OCI-LY7 (cell line): ENCODE measurements at regions not wholly inside any gene's neighbourhood (a gene's known extent, or its start where the extent isn't known, plus 50 kb on each side); places are given as distances from the start of the nearest gene placed in this dataset.

Experiments
- BruUV-seq: library from RNA; stranded (reverse); fragments of 400-500 nt; replicated peaks from 2 replicates; lab custom pipeline; 2021; lab: Mats Ljungman, UMichigan
- CTCF ChIA-PET: fragments of 300-600 bp; sonication (Branson Sonifier 250); formaldehyde crosslinking; loops from one replicate; lab custom pipeline; 2022; ENCODE audit warnings: antibody characterized with exemption; ENCODE audit not compliant: unreplicated experiment; lab: Charles Lee
- POLR2A ChIA-PET: fragments of 300-600 bp; sonication (Branson Sonifier 250); formaldehyde crosslinking; loops from one replicate; lab custom pipeline; 2022; ENCODE audit warnings: antibody characterized with exemption; lab: Charles Lee
- DNase-seq: peaks from one replicate; pipeline ENCODE4 v3.0.0-alpha.2; 2015; ENCODE audit warnings: low spot score
- H2AFZ ChIP-seq: fragments of 200-600 bp; sonication (generic), shearing (Covaris generic); 2 replicates; pipeline ENCODE4 v1.6.1; 2014; ENCODE audit warnings: mild to moderate bottlenecking, antibody characterized with exemption, low read length, moderate library complexity
- H3K27ac ChIP-seq: fragments of 200-600 bp; sonication (generic); 2 replicates; pipeline ENCODE4 v1.5.1; 2014; ENCODE audit warnings: mixed run types, low read depth, mild to moderate bottlenecking, moderate library complexity, low read length, inconsistent platforms; ENCODE audit not compliant: poor library complexity, severe bottlenecking
- H3K36me3 ChIP-seq: fragments of 200-600 bp; sonication (generic); 2 replicates; pipeline ENCODE4 v1.6.1; 2014; ENCODE audit warnings: mild to moderate bottlenecking, antibody characterized with exemption, low read length, moderate library complexity, mixed read lengths; ENCODE audit not compliant: insufficient read depth
- H3K4me1 ChIP-seq: fragments of 200-600 bp; sonication (generic); 2 replicates; pipeline ENCODE4 v1.5.1; 2014; ENCODE audit warnings: mild to moderate bottlenecking, low read length; ENCODE audit not compliant: insufficient read depth, poor library complexity, severe bottlenecking
- H3K4me2 ChIP-seq: fragments of 200-600 bp; sonication (generic); 2 replicates; pipeline ENCODE4 v1.6.1; 2014; ENCODE audit warnings: mild to moderate bottlenecking, low read length
- H3K4me3 ChIP-seq: fragments of 200-600 bp; sonication (generic); 2 replicates; pipeline ENCODE4 v1.5.1; 2014; ENCODE audit warnings: mild to moderate bottlenecking, low read depth, low read length; ENCODE audit not compliant: poor library complexity, severe bottlenecking
- H3K79me2 ChIP-seq: fragments of 200-600 bp; sonication (generic); 2 replicates; pipeline ENCODE4 v1.6.1; 2016; ENCODE audit warnings: low read depth, mild to moderate bottlenecking, low read length, moderate library complexity, mixed read lengths; ENCODE audit not compliant: insufficient read depth
- H3K9me2 ChIP-seq: fragments of 200-600 bp; sonication (generic); 2 replicates; pipeline ENCODE4 v1.6.1; 2016; ENCODE audit warnings: mild to moderate bottlenecking, low read length, mixed read lengths; ENCODE audit not compliant: insufficient read depth
- H3K9me3 ChIP-seq: fragments of 200-600 bp; sonication (generic); 2 replicates; pipeline ENCODE4 v1.6.1; 2014; ENCODE audit warnings: mild to moderate bottlenecking, mixed run types, low read length, mixed read lengths
- H4K20me1 ChIP-seq: fragments of 200-600 bp; sonication (generic); 2 replicates; pipeline ENCODE4 v1.6.1; 2014; ENCODE audit warnings: mild to moderate bottlenecking, antibody characterized with exemption, low read length, moderate library complexity, mixed read lengths; ENCODE audit not compliant: insufficient read depth
- CTCF ChIP-seq: fragments of 200-600 bp; sonication (generic); conservative IDR thresholded peaks from 2 replicates; pipeline ENCODE4 v1.5.1; 2014; ENCODE audit warnings: mild to moderate bottlenecking, antibody characterized with exemption, low read length, moderate library complexity, mixed read lengths
- EZH2phosphoT487 ChIP-seq: fragments of 200-600 bp; sonication (generic); IDR thresholded peaks from 2 replicates; pipeline ENCODE4 v1.6.1; 2018; ENCODE audit warnings: low read depth, borderline replicate concordance, mild to moderate bottlenecking, mixed run types, antibody characterized with exemption, low read length, moderate library complexity, mixed read lengths
- intact Hi-C: fragments of 100-400 bp; cut with micrococcal nuclease; formaldehyde crosslinking; loops from one replicate; pipeline ENCODE4 v1.10.0; 2022; ENCODE audit not compliant: unreplicated experiment

- ChIA-PET POLR2A (interaction anchor here (0.6 to 0.9 kb wide), 3 partner anchors 58 to 195 kb away, joined by 3 read pairs; no protein-coding TSS in a partner anchor), CTCF (no interaction called here)
- Histone ChIP-seq H2AFZ (no peak overlapping the region), H3K36me3 (no peaks in the 10 kb centered on the region), H3K79me2 (no peaks in the 10 kb centered on the region), H3K27ac (no peak overlapping the region), H3K9me2 (no peaks in the 10 kb centered on the region), H4K20me1 (no peaks in the 10 kb centered on the region), H3K4me2 (no peak overlapping the region), H3K4me1 (no peaks in the 10 kb centered on the region), H3K4me3 (no peak overlapping the region), H3K9me3 (no peaks in the 10 kb centered on the region)
- BruUV-seq = no TSS peak
- intact Hi-C loops = no loop called here
- DNase-seq = no peak
- TF ChIP-seq EZH2phosphoT487 = no peak
- TF ChIP-seq CTCF = no peak
Observed at GRCh38 chr7:97512441-97513207, 219.3 kb upstream of the TAC1 start.

GRCh38 chr7:97513326-97513725, 218.6 kb upstream of the TAC1 start:
- Histone ChIP-seq H2AFZ (no peak overlapping the region), H4K20me1 (no peaks in the 10 kb centered on the region), H3K36me3 (no peaks in the 10 kb centered on the region), H3K9me3 (no peaks in the 10 kb centered on the region), H3K4me3 (no peak overlapping the region), H3K79me2 (no peaks in the 10 kb centered on the region), H3K4me1 (no peaks in the 10 kb centered on the region), H3K27ac (no peak overlapping the region), H3K4me2 (no peak overlapping the region), H3K9me2 (no peaks in the 10 kb centered on the region)
- TF ChIP-seq EZH2phosphoT487 (no peak), CTCF (no peak)
- intact Hi-C loops = no loop called here
- no TSS peak for BruUV-seq
- ChIA-PET POLR2A (interaction anchor here (0.9 kb wide), 1 partner anchor 57 kb away, joined by 3 read pairs; no protein-coding TSS in a partner anchor), CTCF (no interaction called here)
- peak; percentile 2 for DNase-seq

DNA sequence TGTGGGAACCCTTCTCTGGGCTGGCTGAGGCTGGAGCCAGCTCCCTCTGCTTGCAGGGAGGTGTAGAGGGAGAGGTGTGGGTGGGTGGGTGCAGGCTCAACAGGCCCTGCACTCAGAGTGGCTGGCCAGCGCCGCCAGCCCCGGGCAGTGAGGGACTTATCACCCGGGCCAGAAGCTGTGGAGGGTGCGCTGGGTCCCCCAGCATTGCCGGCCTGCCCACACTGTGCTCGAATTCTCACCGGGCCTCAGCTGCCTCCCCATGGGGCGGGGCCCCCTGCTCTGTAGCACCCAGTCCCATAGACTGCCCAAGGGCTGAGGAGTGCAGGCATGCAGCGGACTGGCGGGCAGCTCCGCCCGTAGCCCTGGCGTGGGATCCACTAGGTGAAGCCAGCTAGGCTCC, 190.7 kb upstream of the TAC1 start:
- Histone ChIP-seq H3K9me2 (no peaks in the 10 kb centered on the region), H3K9me3 (no peaks in the 10 kb centered on the region), H3K36me3 (no peaks in the 10 kb centered on the region), H3K4me1 (no peaks in the 10 kb centered on the region), H4K20me1 (no peaks in the 10 kb centered on the region), H3K79me2 (no peaks in the 10 kb centered on the region), H3K4me3 (no peak overlapping the region), H2AFZ (no peak overlapping the region), H3K27ac (no peak overlapping the region), H3K4me2 (no peak overlapping the region)
- CTCF ChIA-PET = no interaction called here
- no peak for TF ChIP-seq EZH2phosphoT487
- no peak for TF ChIP-seq CTCF
- no peak for DNase-seq
- no TSS peak for BruUV-seq
- intact Hi-C loops = no loop called here
- POLR2A ChIA-PET = interaction anchor here (0.6 kb wide), 1 partner anchor 18 kb away, joined by 3 read pairs; no protein-coding TSS in a partner anchor
